Renal cortex interstitium (tissue), 11 donors: ENCODE measurements at regions not wholly inside any gene's neighbourhood (a gene's known extent, or its start where the extent isn't known, plus 50 kb on each side); places are given as distances from the start of the nearest gene placed in this dataset.
A peak's percentile ranks its signal among the peaks of the same experiment; 100 is the strongest.

Experiments used
- DNase-seq, 11 donors: peaks; one replicate each; pipeline ENCODE4 v3.0.0-alpha.2; 2013; ENCODE audit warnings: low read depth in 9 of 11, low spot score in 4 of 11; ENCODE audit errors: extremely low read depth in 1 of 11

DNA sequence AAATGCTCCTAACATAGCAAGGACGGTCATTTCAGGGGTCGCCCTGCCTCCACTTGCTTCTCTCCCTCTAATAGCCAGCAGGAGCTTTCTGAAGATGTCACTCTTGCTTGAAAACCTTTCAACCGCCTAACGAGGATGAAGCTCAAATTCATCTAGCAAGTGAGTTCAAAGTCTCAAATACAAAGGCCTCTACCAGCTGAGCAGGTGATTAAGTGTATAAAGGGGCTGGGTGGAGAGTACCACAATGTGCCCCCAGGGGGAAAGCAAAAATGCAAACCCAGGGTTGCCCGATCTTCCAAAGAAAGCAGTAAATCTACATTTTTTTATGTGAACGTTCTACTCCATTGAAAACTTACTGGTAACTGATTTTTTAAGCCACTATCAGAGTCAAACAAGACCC is 50.4 kb upstream of the GRIP2 start:
- DNase-seq = no peak

DNA sequence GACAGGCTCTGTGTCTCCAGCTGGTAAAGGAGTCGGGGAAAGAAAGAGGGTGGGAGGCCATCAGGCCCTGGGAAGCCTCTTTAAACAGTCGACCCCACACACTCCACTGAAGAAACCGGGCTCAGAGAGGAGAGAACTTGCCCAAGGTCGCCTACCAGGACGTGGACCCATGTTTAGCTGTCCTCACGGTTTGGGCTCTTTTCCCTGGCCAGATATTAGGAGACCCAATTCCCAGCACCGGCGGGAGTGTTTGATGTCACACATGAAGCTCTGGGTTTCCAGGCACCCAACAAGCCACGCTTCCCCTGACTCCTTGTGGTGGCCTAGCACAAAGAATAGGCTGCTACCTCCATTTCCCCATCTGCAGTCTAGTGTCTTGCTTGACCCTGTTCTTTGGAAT is 52.2 kb upstream of the GRIP2 start:
- DNase-seq = no peak

- DNase-seq = no peak
Observed at GRCh38 chr3:14592836-14593235, 52.7 kb upstream of the GRIP2 start.

DNA sequence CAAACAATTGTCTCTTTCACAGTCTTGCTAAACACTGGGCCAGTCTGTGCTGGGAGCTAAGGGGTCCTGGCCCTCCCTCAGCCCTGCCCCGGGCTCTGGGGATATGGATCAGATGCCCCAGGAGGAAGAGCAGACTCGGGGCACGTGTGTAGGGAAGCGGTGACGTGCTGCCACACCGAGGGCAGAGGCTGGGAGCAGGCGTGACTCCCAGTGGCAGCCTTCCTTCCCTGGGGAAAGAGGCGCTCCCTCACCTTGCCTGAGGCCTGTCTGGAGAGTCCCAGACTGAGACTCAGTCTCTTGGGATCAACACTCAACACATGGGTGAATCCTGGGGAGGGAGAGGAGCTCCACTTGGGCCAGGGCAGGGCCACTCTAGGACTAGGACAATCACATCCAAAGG is 54.1 kb upstream of the GRIP2 start:
- DNase-seq = no peak

GRCh38 chr3:14595561-14595960 is 55.4 kb upstream of the GRIP2 start:
- DNase-seq = no peak

- DNase-seq = no peak
Observed at GRCh38 chr3:14597266-14597665, 54.3 kb upstream of the CCDC174 start.

- DNase-seq = peak; percentile 13 to 56 (median 49)
Observed at GRCh38 chr3:14598143-14598569, 53.4 kb upstream of the CCDC174 start.

DNA sequence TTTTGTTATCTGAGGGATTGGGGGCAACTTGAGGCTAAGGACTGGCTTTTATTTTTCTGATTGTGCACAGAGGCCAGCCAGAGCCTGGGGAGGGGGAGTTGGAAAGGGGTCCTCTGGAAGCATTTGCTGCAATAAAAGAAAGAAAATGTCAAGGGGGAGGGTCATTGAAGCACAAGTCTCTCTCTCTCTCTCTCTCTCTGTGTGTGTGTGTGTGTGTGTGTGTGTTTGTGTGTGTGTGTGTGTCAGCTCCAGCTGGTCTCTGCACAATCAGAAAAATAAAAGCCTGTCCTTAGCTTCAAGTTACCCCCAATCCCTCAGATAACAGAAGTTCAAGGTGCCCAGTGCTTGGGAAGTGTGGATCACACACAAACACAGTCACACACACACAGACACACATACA is 52.1 kb upstream of the CCDC174 start:
- DNase-seq = no peak

DNA sequence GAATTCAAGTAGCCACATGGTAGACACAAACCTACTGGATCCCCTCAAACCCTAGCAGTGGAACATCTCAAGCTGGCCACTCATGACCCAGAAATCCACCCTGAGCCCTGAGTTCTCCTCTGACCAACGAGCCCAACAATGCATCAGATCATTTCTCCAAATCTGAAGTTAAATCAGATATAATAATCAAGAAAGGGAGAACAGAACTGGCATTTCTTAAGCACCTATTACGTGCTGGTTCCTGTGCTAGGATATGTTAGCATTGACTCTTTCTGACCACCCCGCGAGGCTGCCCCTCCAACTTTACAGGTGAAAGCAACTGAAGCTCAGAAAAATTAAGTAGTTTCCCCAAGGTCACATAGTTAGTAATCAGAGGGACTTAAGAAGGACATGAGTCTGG is 51.5 kb upstream of the CCDC174 start:
- DNase-seq = no peak

DNA sequence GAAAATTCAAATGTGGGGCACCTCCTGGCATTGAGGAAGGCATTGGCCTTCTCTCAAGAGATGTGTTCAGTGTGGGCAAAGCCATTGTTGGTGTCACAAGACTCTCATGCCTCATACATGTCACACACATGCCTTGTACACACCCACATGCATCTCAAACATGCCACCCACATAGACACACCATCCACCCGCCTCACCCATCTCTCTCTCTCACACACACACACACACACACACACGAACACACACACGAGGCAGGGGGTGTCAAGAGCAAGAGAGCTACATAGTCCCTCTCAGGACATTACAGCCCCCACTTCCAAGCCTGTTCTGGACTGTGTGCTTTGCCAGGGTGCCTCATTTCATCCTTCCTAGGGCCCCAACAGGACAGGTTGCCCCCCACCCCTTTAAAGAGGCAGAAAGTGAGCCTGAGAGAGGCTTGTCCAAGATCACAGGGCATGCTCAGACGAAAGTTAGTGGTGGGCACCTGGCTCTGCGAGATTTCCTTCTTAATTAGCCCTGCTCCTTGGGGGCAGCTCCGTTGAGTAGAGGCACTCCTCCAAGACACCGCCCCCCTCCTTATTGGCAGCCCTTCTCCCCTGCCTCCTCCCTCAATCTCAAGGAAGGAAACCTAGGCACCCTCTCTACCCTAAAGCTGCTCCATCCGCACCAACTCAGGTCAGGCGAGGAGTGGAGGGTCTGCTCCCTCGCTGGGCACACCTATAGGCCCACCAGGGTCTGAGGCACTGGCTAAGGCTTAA is 50.5 kb upstream of the CCDC174 start:
- DNase-seq = no peak

- no peak for DNase-seq
Observed at GRCh38 chr3:14601692-14602005, 49.9 kb upstream of the CCDC174 start.
